Upper lobe of left lung (tissue), 6 donors: ENCODE measurements at regions not wholly inside any gene's neighbourhood (a gene's known extent, or its start where the extent isn't known, plus 50 kb on each side); places are given as distances from the start of the nearest gene placed in this dataset.

ENCODE experiments used
- ATAC-seq, 2 donors: fragments of 200-7000 bp; cut with Tn5 transposase; one replicate each; pipeline ENCODE4 v1.9.1; 2022; ENCODE audit warnings: mild to moderate bottlenecking in 2 of 2, moderate library complexity in 2 of 2; ENCODE audit not compliant: low FRiP score in 2 of 2
- DNase-seq, 2 donors: peaks; one replicate each; pipeline ENCODE4 v3.0.0-alpha.2; 2019 to 2020
- H3K27ac ChIP-seq, 4 donors: fragments of 200-600 bp; sonication (generic); one replicate each; pipeline ENCODE4 v1.5.1; 2016 to 2019
- H3K27me3 ChIP-seq, 4 donors: fragments of 200-600 bp; sonication (generic); one replicate each; pipeline ENCODE4 v1.5.1; 2017 to 2019
- H3K36me3 ChIP-seq, 4 donors: fragments of 200-600 bp; sonication (generic); one replicate each; pipeline ENCODE4 v1.5.1; 2016 to 2019
- H3K4me1 ChIP-seq, 4 donors: fragments of 200-600 bp; sonication (generic); one replicate each; pipeline ENCODE4 v1.5.1; 2018 to 2019
- H3K4me3 ChIP-seq, 4 donors: fragments of 200-600 bp; sonication (generic); one replicate each; pipeline ENCODE4 v1.5.1; 2017 to 2019; ENCODE audit warnings: mild to moderate bottlenecking in 2 of 4, moderate library complexity in 1 of 4
- H3K9me3 ChIP-seq, 4 donors: fragments of 200-600 bp; sonication (generic); one replicate each; pipeline ENCODE4 v1.5.1; 2018 to 2019
- EP300 ChIP-seq, 4 donors: sonication (generic); formaldehyde crosslinking; IDR thresholded peaks; one replicate each; pipeline ENCODE4 v1.5.1; 2017; ENCODE audit warnings: antibody characterized with exemption in 4 of 4, control low read depth in 2 of 4
- POLR2A ChIP-seq, 4 donors: fragments of 450-650 bp; IDR thresholded peaks; one replicate each; pipeline ENCODE4 v1.5.1; 2016 to 2017; ENCODE audit warnings: antibody characterized with exemption in 4 of 4, mild to moderate bottlenecking in 2 of 4
- POLR2AphosphoS5 ChIP-seq, 2 donors: sonication (generic); formaldehyde crosslinking; IDR thresholded peaks; one replicate each; pipeline ENCODE4 v1.5.1; 2017; ENCODE audit warnings: antibody characterized with exemption in 2 of 2
- WGBS, 2 donors: methylation state at CpG; one replicate each; pipeline ENCODE4 v1.1.5; 2017 to 2018; 5-methylcytosine and 5-hydroxymethylcytosine counted together
- TF ChIP-seq, protein P1 (sequence below), 6 experiments: fragments of 450-650 bp in 4 of 6; fragments of 200-600 bp in 2 of 6; sonication (generic) in 2 of 6; IDR thresholded peaks; one replicate each; pipeline ENCODE4 v1.5.1; 2016 to 2019; ENCODE audit warnings: antibody characterized with exemption in 6 of 6
- donor health status: DM: no; HTN: no; CAD: no; lungs with moderate emphysema.
- donor health status: DM: no; HTN: yes; CAD: no; lungs with severe emphysema.

DNA sequence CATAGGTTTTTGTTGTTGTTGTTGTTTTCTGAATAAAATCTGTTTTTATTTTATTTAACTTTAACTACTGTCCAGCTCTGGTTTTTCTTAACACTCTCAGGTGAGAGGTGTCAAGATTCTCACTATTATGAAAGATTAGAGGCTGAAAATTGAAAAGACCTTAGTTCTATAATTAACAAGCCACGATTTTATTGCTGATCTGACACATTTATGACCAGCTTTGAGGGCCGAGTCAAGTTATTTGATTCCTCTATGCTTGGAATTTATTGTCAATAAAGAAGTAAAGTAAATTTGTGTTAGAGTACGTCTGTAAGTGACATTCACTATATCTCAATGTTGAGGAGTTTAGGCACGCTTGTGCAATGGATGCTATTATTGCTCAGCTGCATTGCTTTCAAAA is 808.8 kb downstream of the GALC start:
- TF ChIP-seq POLR2AphosphoS5 (IDR thresholded peaks at IDR 0.05) = no peak
- TF ChIP-seq POLR2A (IDR thresholded peaks at IDR 0.05) = no peak
- no peak for TF ChIP-seq EP300 (IDR thresholded peaks at IDR 0.05)
- TF ChIP-seq, protein P1, sequence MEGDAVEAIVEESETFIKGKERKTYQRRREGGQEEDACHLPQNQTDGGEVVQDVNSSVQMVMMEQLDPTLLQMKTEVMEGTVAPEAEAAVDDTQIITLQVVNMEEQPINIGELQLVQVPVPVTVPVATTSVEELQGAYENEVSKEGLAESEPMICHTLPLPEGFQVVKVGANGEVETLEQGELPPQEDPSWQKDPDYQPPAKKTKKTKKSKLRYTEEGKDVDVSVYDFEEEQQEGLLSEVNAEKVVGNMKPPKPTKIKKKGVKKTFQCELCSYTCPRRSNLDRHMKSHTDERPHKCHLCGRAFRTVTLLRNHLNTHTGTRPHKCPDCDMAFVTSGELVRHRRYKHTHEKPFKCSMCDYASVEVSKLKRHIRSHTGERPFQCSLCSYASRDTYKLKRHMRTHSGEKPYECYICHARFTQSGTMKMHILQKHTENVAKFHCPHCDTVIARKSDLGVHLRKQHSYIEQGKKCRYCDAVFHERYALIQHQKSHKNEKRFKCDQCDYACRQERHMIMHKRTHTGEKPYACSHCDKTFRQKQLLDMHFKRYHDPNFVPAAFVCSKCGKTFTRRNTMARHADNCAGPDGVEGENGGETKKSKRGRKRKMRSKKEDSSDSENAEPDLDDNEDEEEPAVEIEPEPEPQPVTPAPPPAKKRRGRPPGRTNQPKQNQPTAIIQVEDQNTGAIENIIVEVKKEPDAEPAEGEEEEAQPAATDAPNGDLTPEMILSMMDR (IDR thresholded peaks at IDR 0.05) = no peak
- DNase-seq (no peak), ATAC-seq (no peak)
- H3K4me1 ChIP-seq = no peaks in the 10 kb centered on the region
- H3K27me3 ChIP-seq = no peaks in the 10 kb centered on the region
- no peaks in the 10 kb centered on the region for H3K9me3 ChIP-seq
- 74 to 82% methylated on average over 4 of the region's 4 CpGs for WGBS, 2 donors
- H3K4me3 ChIP-seq = no peak overlapping the region
- H3K36me3 ChIP-seq = no peaks in the 10 kb centered on the region
- H3K27ac ChIP-seq = no peak overlapping the region

DNA sequence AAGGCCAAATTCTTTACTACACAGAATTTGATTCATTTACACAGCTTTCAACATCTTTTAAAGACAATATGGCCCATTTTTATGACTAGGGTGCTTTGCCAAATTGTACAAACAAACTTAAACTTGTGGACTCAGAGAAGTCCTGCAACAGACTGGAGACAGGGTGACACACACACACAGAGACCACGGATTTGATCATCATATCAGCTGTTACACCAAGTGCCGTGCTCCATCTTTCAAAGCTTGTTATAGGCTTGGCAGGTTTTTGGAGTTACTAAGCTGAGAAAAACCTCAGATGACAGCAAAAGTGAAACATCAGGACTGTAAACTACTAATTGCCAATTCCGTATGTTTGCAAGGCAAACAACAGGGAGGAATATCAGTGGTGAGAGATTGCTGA is 811.7 kb downstream of the GALC start:
- H3K36me3 ChIP-seq = no peaks in the 10 kb centered on the region
- H3K27ac ChIP-seq = no peak overlapping the region
- no peak for ATAC-seq
- 64 to 75% methylated on average over 3 of the region's 3 CpGs for WGBS, 2 donors
- H3K9me3 ChIP-seq = no peaks in the 10 kb centered on the region
- no peak overlapping the region for H3K4me3 ChIP-seq
- DNase-seq = no peak
- TF ChIP-seq EP300 (IDR thresholded peaks at IDR 0.05) = no peak
- TF ChIP-seq, protein P1 (IDR thresholded peaks at IDR 0.05) = no peak
- no peak for TF ChIP-seq POLR2A (IDR thresholded peaks at IDR 0.05)
- TF ChIP-seq POLR2AphosphoS5 (IDR thresholded peaks at IDR 0.05) = no peak
- no peaks in the 10 kb centered on the region for H3K27me3 ChIP-seq
- no peaks in the 10 kb centered on the region for H3K4me1 ChIP-seq

DNA sequence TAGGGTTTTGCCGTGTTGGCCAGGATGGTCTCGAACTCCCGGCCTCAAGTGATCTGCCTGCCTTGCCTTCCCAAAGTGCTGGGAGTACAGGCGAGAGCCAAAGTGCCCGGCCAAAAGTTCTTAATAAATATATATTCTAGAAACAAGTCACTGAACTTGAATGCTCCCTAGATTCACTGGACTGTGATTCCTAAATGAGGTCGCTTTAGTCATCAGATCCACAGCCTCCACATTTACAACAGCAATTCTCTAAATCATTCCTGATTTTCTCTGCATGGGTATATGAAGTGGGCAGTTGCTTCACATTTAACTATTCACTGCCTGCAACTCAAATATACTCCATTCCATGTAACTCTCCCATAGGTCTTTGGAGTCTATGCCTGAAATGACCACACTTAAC is 813.0 kb downstream of the GALC start:
- Histone ChIP-seq H3K9me3 (no peaks in the 10 kb centered on the region), H3K27ac (no peak overlapping the region), H3K36me3 (no peaks in the 10 kb centered on the region), H3K27me3 (no peaks in the 10 kb centered on the region), H3K4me1 (no peaks in the 10 kb centered on the region), H3K4me3 (no peak overlapping the region)
- 92 to 93% methylated on average over 6 of the region's 6 CpGs for WGBS, 2 donors
- DNase-seq = no peak
- TF ChIP-seq POLR2A (IDR thresholded peaks at IDR 0.05) (no peak), POLR2AphosphoS5 (IDR thresholded peaks at IDR 0.05) (no peak), EP300 (IDR thresholded peaks at IDR 0.05) (no peak)
- TF ChIP-seq, protein P1 (IDR thresholded peaks at IDR 0.05) = no peak
- ATAC-seq = no peak

DNA sequence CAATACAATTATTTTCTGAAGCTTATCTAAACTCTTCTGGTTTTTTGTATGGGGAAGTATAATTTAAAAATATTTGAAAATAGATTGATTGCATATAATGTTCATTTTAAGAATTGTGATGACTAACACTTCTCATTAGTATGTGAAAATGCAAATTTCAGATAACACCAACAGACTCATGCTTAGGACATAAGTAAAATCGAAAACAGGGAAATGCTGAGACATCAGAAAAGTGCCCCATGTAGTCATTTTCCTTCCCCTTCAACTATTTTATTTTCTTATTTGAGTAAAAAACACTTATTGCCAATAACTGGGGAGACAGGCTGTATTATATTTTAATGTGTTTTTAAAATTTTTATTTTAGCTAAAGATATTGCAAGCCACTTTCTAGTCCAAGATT is 814.7 kb downstream of the GALC start:
- H3K27ac ChIP-seq = no peak overlapping the region
- no peaks in the 10 kb centered on the region for H3K27me3 ChIP-seq
- H3K4me1 ChIP-seq = no peaks in the 10 kb centered on the region
- ATAC-seq = no peak
- no peak overlapping the region for H3K4me3 ChIP-seq
- TF ChIP-seq POLR2AphosphoS5 (IDR thresholded peaks at IDR 0.05) (no peak), POLR2A (IDR thresholded peaks at IDR 0.05) (no peak), EP300 (IDR thresholded peaks at IDR 0.05) (no peak)
- TF ChIP-seq, protein P1 (IDR thresholded peaks at IDR 0.05) = no peak
- no peaks in the 10 kb centered on the region for H3K9me3 ChIP-seq
- no peaks in the 10 kb centered on the region for H3K36me3 ChIP-seq
- no peak for DNase-seq
- WGBS, 2 donors = 47 to 61% methylated on average over 1 of the region's 1 CpG

DNA sequence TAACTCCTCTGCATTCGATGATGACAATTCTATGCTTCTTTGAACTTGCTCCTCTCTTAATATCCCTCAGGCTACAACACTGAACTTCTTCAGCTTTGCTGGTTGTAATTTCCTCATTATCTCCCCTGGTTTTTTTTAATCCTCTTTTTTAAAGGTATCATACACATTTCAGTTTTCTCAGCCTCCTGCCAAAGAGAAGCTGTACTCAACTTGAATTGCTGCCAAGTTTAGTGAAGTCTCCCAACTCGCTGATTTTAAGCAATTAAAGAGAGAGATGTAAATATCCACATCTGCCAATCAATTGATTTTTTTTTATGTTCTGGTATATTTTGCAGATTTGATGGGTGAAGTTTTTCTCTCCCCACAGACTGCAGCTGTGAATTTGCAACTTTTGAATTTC is 817.8 kb downstream of the GALC start:
- Histone ChIP-seq H3K4me3 (no peak overlapping the region), H3K9me3 (no peaks in the 10 kb centered on the region), H3K27ac (no peak overlapping the region), H3K4me1 (no peaks in the 10 kb centered on the region), H3K36me3 (no peaks in the 10 kb centered on the region), H3K27me3 (no peaks in the 10 kb centered on the region)
- no peak for DNase-seq
- TF ChIP-seq EP300 (IDR thresholded peaks at IDR 0.05) = no peak
- TF ChIP-seq POLR2A (IDR thresholded peaks at IDR 0.05) = no peak
- TF ChIP-seq, protein P1 (IDR thresholded peaks at IDR 0.05) = no peak
- TF ChIP-seq POLR2AphosphoS5 (IDR thresholded peaks at IDR 0.05) = no peak
- ATAC-seq = no peak
- WGBS, 2 donors = 43 to 60% methylated on average over 2 of the region's 2 CpGs
